ENCODE measurements at regions not wholly inside any gene's neighbourhood (a gene's known extent, or its start where the extent isn't known, plus 50 kb on each side); places are given as distances from the start of the nearest gene placed in this dataset.
"Not testable (repeated sequence)": the region's sequence is repeated elsewhere in the genome, so short reads cannot be mapped to it uniquely, and the experiment has no call there.

GRCh38 chr16:5928476-5929065 is 831.0 kb upstream of the EEF2KMT start:
- Mint-ChIP-seq H3K4me1 (no peaks in the 10 kb centered on the region), H3K4me3 (no peak overlapping the region), H3K27me3 (no peaks in the 10 kb centered on the region), H3K27ac (no peak overlapping the region), H3K9me3 (peaks cover 19% of the 10 kb centered on the region), H3K36me3 (no peaks in the 10 kb centered on the region)

GRCh38 chr16:5925850-5926249 is 828.3 kb upstream of the EEF2KMT start:
- no peaks in the 10 kb centered on the region for H3K4me1 Mint-ChIP-seq
- no peak overlapping the region for H3K4me3 Mint-ChIP-seq
- no peaks in the 10 kb centered on the region for H3K27me3 Mint-ChIP-seq
- H3K27ac Mint-ChIP-seq = no peak overlapping the region
- H3K9me3 Mint-ChIP-seq = peaks cover 10% of the 10 kb centered on the region
- no peaks in the 10 kb centered on the region for H3K36me3 Mint-ChIP-seq

GRCh38 chr16:5922686-5923085 is 825.1 kb upstream of the EEF2KMT start:
- Mint-ChIP-seq H3K4me3 (no peak overlapping the region), H3K27me3 (no peaks in the 10 kb centered on the region), H3K27ac (no peak overlapping the region), H3K4me1 (no peaks in the 10 kb centered on the region), H3K9me3 (peaks cover 11% of the 10 kb centered on the region), H3K36me3 (no peaks in the 10 kb centered on the region)

GRCh38 chr16:5918567-5919130 is 821.1 kb upstream of the EEF2KMT start:
- no peak overlapping the region for H3K27ac Mint-ChIP-seq
- no peaks in the 10 kb centered on the region for H3K36me3 Mint-ChIP-seq
- peaks cover 13% of the 10 kb centered on the region for H3K9me3 Mint-ChIP-seq
- peaks cover 2% of the 10 kb centered on the region for H3K27me3 Mint-ChIP-seq
- H3K4me1 Mint-ChIP-seq = no peaks in the 10 kb centered on the region
- no peak overlapping the region for H3K4me3 Mint-ChIP-seq

- Mint-ChIP-seq H3K27ac (no peak overlapping the region), H3K27me3 (peaks cover 2% of the 10 kb centered on the region), H3K4me1 (no peaks in the 10 kb centered on the region), H3K9me3 (peaks cover 13% of the 10 kb centered on the region), H3K36me3 (no peaks in the 10 kb centered on the region), H3K4me3 (no peak overlapping the region)
Measured at GRCh38 chr16:5917436-5918195, 820.0 kb upstream of the EEF2KMT start.

- Mint-ChIP-seq H3K36me3 (no peaks in the 10 kb centered on the region), H3K9me3 (peaks cover 13% of the 10 kb centered on the region), H3K27ac (no peak overlapping the region), H3K4me1 (no peaks in the 10 kb centered on the region), H3K27me3 (peaks cover 2% of the 10 kb centered on the region), H3K4me3 (no peak overlapping the region)
Measured at GRCh38 chr16:5916711-5917191, 819.2 kb upstream of the EEF2KMT start.

- Mint-ChIP-seq H3K27me3 (peaks cover 1% of the 10 kb centered on the region), H3K4me1 (no peaks in the 10 kb centered on the region), H3K4me3 (no peak overlapping the region), H3K9me3 (peaks cover 1% of the 10 kb centered on the region), H3K27ac (no peak overlapping the region), H3K36me3 (no peaks in the 10 kb centered on the region)
Measured at GRCh38 chr16:5911241-5911640, 813.6 kb upstream of the EEF2KMT start.

- H3K27ac Mint-ChIP-seq, H3K27me3 Mint-ChIP-seq, H3K4me3 Mint-ChIP-seq, H3K4me1 Mint-ChIP-seq, H3K36me3 Mint-ChIP-seq, H3K9me3 Mint-ChIP-seq: not testable (repeated sequence)
Measured at GRCh38 chr16:5909556-5909955, 812.0 kb upstream of the EEF2KMT start.

- H3K9me3 Mint-ChIP-seq = no peaks in the 10 kb centered on the region
- no peaks in the 10 kb centered on the region for H3K36me3 Mint-ChIP-seq
- no peak overlapping the region for H3K4me3 Mint-ChIP-seq
- no peaks in the 10 kb centered on the region for H3K4me1 Mint-ChIP-seq
- H3K27ac Mint-ChIP-seq = no peak overlapping the region
- no peaks in the 10 kb centered on the region for H3K27me3 Mint-ChIP-seq
Measured at GRCh38 chr16:5907544-5907943, 809.9 kb upstream of the EEF2KMT start.

GRCh38 chr16:5906351-5906750 is 808.8 kb upstream of the EEF2KMT start:
- Mint-ChIP-seq H3K4me1 (no peaks in the 10 kb centered on the region), H3K27me3 (no peaks in the 10 kb centered on the region), H3K9me3 (no peaks in the 10 kb centered on the region), H3K36me3 (no peaks in the 10 kb centered on the region), H3K4me3 (no peak overlapping the region), H3K27ac (no peak overlapping the region)

- H3K27me3 Mint-ChIP-seq = no peaks in the 10 kb centered on the region
- H3K36me3 Mint-ChIP-seq = no peaks in the 10 kb centered on the region
- H3K4me1 Mint-ChIP-seq = no peaks in the 10 kb centered on the region
- H3K27ac Mint-ChIP-seq = no peak overlapping the region
- H3K9me3 Mint-ChIP-seq = no peaks in the 10 kb centered on the region
- H3K4me3 Mint-ChIP-seq = no peak overlapping the region
Measured at GRCh38 chr16:5905935-5906334, 808.3 kb upstream of the EEF2KMT start.

GRCh38 chr16:5903832-5904231 is 806.2 kb upstream of the EEF2KMT start:
- peaks cover 11% of the 10 kb centered on the region for H3K9me3 Mint-ChIP-seq
- H3K27ac Mint-ChIP-seq = no peak overlapping the region
- no peaks in the 10 kb centered on the region for H3K27me3 Mint-ChIP-seq
- H3K4me1 Mint-ChIP-seq = no peaks in the 10 kb centered on the region
- no peak overlapping the region for H3K4me3 Mint-ChIP-seq
- no peaks in the 10 kb centered on the region for H3K36me3 Mint-ChIP-seq

GRCh38 chr16:5903153-5903552 is 805.6 kb upstream of the EEF2KMT start:
- peaks cover 12% of the 10 kb centered on the region for H3K9me3 Mint-ChIP-seq
- H3K27ac Mint-ChIP-seq = no peak overlapping the region
- H3K4me1 Mint-ChIP-seq = no peaks in the 10 kb centered on the region
- H3K27me3 Mint-ChIP-seq = no peaks in the 10 kb centered on the region
- H3K36me3 Mint-ChIP-seq = no peaks in the 10 kb centered on the region
- no peak overlapping the region for H3K4me3 Mint-ChIP-seq

- Mint-ChIP-seq H3K36me3 (no peaks in the 10 kb centered on the region), H3K4me1 (no peaks in the 10 kb centered on the region), H3K4me3 (no peak overlapping the region), H3K27me3 (no peaks in the 10 kb centered on the region), H3K9me3 (peaks cover 15% of the 10 kb centered on the region), H3K27ac (no peak overlapping the region)
Measured at GRCh38 chr16:5900046-5900445, 802.5 kb upstream of the EEF2KMT start.

- H3K4me3 Mint-ChIP-seq = no peak overlapping the region
- no peak overlapping the region for H3K27ac Mint-ChIP-seq
- H3K27me3 Mint-ChIP-seq = no peaks in the 10 kb centered on the region
- H3K9me3 Mint-ChIP-seq = peaks cover 28% of the 10 kb centered on the region
- H3K36me3 Mint-ChIP-seq = peaks cover 2% of the 10 kb centered on the region
- H3K4me1 Mint-ChIP-seq = no peaks in the 10 kb centered on the region
Measured at GRCh38 chr16:5895976-5896375, 798.4 kb upstream of the EEF2KMT start.

- H3K4me3 Mint-ChIP-seq = no peak overlapping the region
- H3K4me1 Mint-ChIP-seq = no peaks in the 10 kb centered on the region
- no peaks in the 10 kb centered on the region for H3K27me3 Mint-ChIP-seq
- H3K9me3 Mint-ChIP-seq = peaks cover 25% of the 10 kb centered on the region
- no peak overlapping the region for H3K27ac Mint-ChIP-seq
- peaks cover 2% of the 10 kb centered on the region for H3K36me3 Mint-ChIP-seq
Measured at GRCh38 chr16:5895137-5895536, 797.5 kb upstream of the EEF2KMT start.

Data from activated naive CD4-positive, alpha-beta T cell treated with anti-CD3 and anti-CD28 coated beads, Interleukin-2, amount 50 U/mL, for 24 hours (primary cell).